Activated T-helper 1 cell treated with anti-CD3 and anti-CD28 coated beads, Interleukin-12 subunit alpha, Interleukin-12 subunit beta, Interleukin-2, Interleukin-4 antibody, amounts not matched to agents 30 ng/mL and 10 ng/mL and 1 ng/mL, durations not matched to agents 14 hours and 24 hours and 36 hours (primary cell): ENCODE measurements at regions not wholly inside any gene's neighbourhood (a gene's known extent, or its start where the extent isn't known, plus 50 kb on each side); places are given as distances from the start of the nearest gene placed in this dataset.

ENCODE experiments used
- DNase-seq: peaks from one replicate; pipeline ENCODE4 v3.0.0; 2021; ENCODE audit warnings: low spot score
- H3K27ac Mint-ChIP-seq: one replicate; pipeline ENCODE4 v1.8.0; 2021; ENCODE audit warnings: mild to moderate bottlenecking, mixed read lengths
- H3K27me3 Mint-ChIP-seq: one replicate; pipeline ENCODE4 v1.8.0; 2022; ENCODE audit warnings: mild to moderate bottlenecking, moderate library complexity, mixed read lengths; ENCODE audit not compliant: insufficient read depth
- H3K36me3 Mint-ChIP-seq: one replicate; pipeline ENCODE4 v1.8.0; 2021; ENCODE audit warnings: low read depth, mixed read lengths
- H3K4me1 Mint-ChIP-seq: one replicate; pipeline ENCODE4 v1.8.0; 2021; ENCODE audit warnings: low read depth, mixed read lengths
- H3K4me3 Mint-ChIP-seq: one replicate; pipeline ENCODE4 v1.8.0; 2021; ENCODE audit warnings: mild to moderate bottlenecking, moderate library complexity, mixed read lengths
- H3K9me3 Mint-ChIP-seq: one replicate; pipeline ENCODE4 v1.8.0; 2021; ENCODE audit warnings: mixed read lengths
- intact Hi-C: fragments of 100-400 bp; cut with micrococcal nuclease; formaldehyde crosslinking; loops from one replicate; pipeline ENCODE4 v1.15.1; 2024

- no peaks in the 10 kb centered on the region for H3K4me1 Mint-ChIP-seq
- DNase-seq = no peak
- no peak overlapping the region for H3K4me3 Mint-ChIP-seq
- H3K27me3 Mint-ChIP-seq = no peaks in the 10 kb centered on the region
- intact Hi-C loops = no loop called here
- H3K27ac Mint-ChIP-seq = no peak overlapping the region
- peaks cover 9% of the 10 kb centered on the region for H3K9me3 Mint-ChIP-seq
- H3K36me3 Mint-ChIP-seq = no peaks in the 10 kb centered on the region
These were observed 1282.0 kb downstream of the PCDH7 start for GRCh38 chr4:32002037-32002747.

GRCh38 chr4:32003548-32003947, 1283.4 kb downstream of the PCDH7 start:
- Mint-ChIP-seq H3K9me3 (no peaks in the 10 kb centered on the region), H3K36me3 (no peaks in the 10 kb centered on the region), H3K27ac (no peak overlapping the region), H3K27me3 (no peaks in the 10 kb centered on the region), H3K4me1 (no peaks in the 10 kb centered on the region), H3K4me3 (no peak overlapping the region)
- DNase-seq = no peak
- intact Hi-C loops = no loop called here

- H3K27ac Mint-ChIP-seq = no peak overlapping the region
- no peaks in the 10 kb centered on the region for H3K4me1 Mint-ChIP-seq
- H3K9me3 Mint-ChIP-seq = peaks cover 12% of the 10 kb centered on the region
- intact Hi-C loops = no loop called here
- H3K4me3 Mint-ChIP-seq = no peak overlapping the region
- H3K27me3 Mint-ChIP-seq = no peaks in the 10 kb centered on the region
- no peaks in the 10 kb centered on the region for H3K36me3 Mint-ChIP-seq
- no peak for DNase-seq
These were observed 1290.1 kb downstream of the PCDH7 start for GRCh38 chr4:32010221-32010620.

- H3K4me1 Mint-ChIP-seq = no peaks in the 10 kb centered on the region
- no peak for DNase-seq
- H3K4me3 Mint-ChIP-seq = no peak overlapping the region
- peaks cover 3% of the 10 kb centered on the region for H3K9me3 Mint-ChIP-seq
- intact Hi-C loops = no loop called here
- no peaks in the 10 kb centered on the region for H3K27me3 Mint-ChIP-seq
- no peak overlapping the region for H3K27ac Mint-ChIP-seq
- no peaks in the 10 kb centered on the region for H3K36me3 Mint-ChIP-seq
These were observed 1301.9 kb downstream of the PCDH7 start for GRCh38 chr4:32022071-32022470.

GRCh38 chr4:32025851-32026459, 1305.8 kb downstream of the PCDH7 start:
- intact Hi-C loops = no loop called here
- H3K36me3 Mint-ChIP-seq = no peaks in the 10 kb centered on the region
- H3K9me3 Mint-ChIP-seq = peaks cover 3% of the 10 kb centered on the region
- H3K4me1 Mint-ChIP-seq = no peaks in the 10 kb centered on the region
- H3K4me3 Mint-ChIP-seq = no peak overlapping the region
- H3K27ac Mint-ChIP-seq = no peak overlapping the region
- no peaks in the 10 kb centered on the region for H3K27me3 Mint-ChIP-seq
- no peak for DNase-seq

- no peak for DNase-seq
- Mint-ChIP-seq H3K27ac (no peak overlapping the region), H3K4me3 (no peak overlapping the region), H3K9me3 (peaks cover 4% of the 10 kb centered on the region), H3K27me3 (no peaks in the 10 kb centered on the region), H3K4me1 (no peaks in the 10 kb centered on the region), H3K36me3 (no peaks in the 10 kb centered on the region)
- intact Hi-C loops = no loop called here
These were observed 1310.2 kb downstream of the PCDH7 start for GRCh38 chr4:32030406-32030805.

GRCh38 chr4:32031026-32031425, 1310.9 kb downstream of the PCDH7 start:
- H3K27me3 Mint-ChIP-seq = no peaks in the 10 kb centered on the region
- no peak overlapping the region for H3K4me3 Mint-ChIP-seq
- H3K36me3 Mint-ChIP-seq = no peaks in the 10 kb centered on the region
- H3K4me1 Mint-ChIP-seq = no peaks in the 10 kb centered on the region
- DNase-seq = no peak
- peaks cover 4% of the 10 kb centered on the region for H3K9me3 Mint-ChIP-seq
- H3K27ac Mint-ChIP-seq = no peak overlapping the region
- intact Hi-C loops = no loop called here

- Mint-ChIP-seq H3K27ac (no peak overlapping the region), H3K4me1 (no peaks in the 10 kb centered on the region), H3K27me3 (no peaks in the 10 kb centered on the region), H3K4me3 (no peak overlapping the region), H3K36me3 (no peaks in the 10 kb centered on the region), H3K9me3 (peaks cover 4% of the 10 kb centered on the region)
- no peak for DNase-seq
- intact Hi-C loops = no loop called here
These were observed 1312.0 kb downstream of the PCDH7 start for GRCh38 chr4:32032136-32032672.

GRCh38 chr4:32037399-32037798, 1317.2 kb downstream of the PCDH7 start:
- no peaks in the 10 kb centered on the region for H3K27me3 Mint-ChIP-seq
- H3K36me3 Mint-ChIP-seq = no peaks in the 10 kb centered on the region
- no peak for DNase-seq
- H3K4me3 Mint-ChIP-seq = no peak overlapping the region
- H3K27ac Mint-ChIP-seq = no peak overlapping the region
- no peaks in the 10 kb centered on the region for H3K4me1 Mint-ChIP-seq
- peaks cover 4% of the 10 kb centered on the region for H3K9me3 Mint-ChIP-seq
- intact Hi-C loops = no loop called here

GRCh38 chr4:32042486-32043247, 1322.5 kb downstream of the PCDH7 start:
- Mint-ChIP-seq H3K27me3 (no peaks in the 10 kb centered on the region), H3K27ac (no peak overlapping the region), H3K36me3 (no peaks in the 10 kb centered on the region), H3K4me1 (no peaks in the 10 kb centered on the region), H3K9me3 (no peaks in the 10 kb centered on the region), H3K4me3 (no peak overlapping the region)
- no peak for DNase-seq
- intact Hi-C loops = no loop called here

- no peaks in the 10 kb centered on the region for H3K27me3 Mint-ChIP-seq
- no peak overlapping the region for H3K27ac Mint-ChIP-seq
- intact Hi-C loops = no loop called here
These were observed 1323.1 kb downstream of the PCDH7 start for GRCh38 chr4:32043248-32043633.

GRCh38 chr4:32061916-32062315, 1341.7 kb downstream of the PCDH7 start:
- H3K27ac Mint-ChIP-seq = no peak overlapping the region
- H3K4me3 Mint-ChIP-seq = no peak overlapping the region
- DNase-seq = no peak
- H3K9me3 Mint-ChIP-seq = peaks cover 4% of the 10 kb centered on the region
- intact Hi-C loops = no loop called here
- H3K36me3 Mint-ChIP-seq = no peaks in the 10 kb centered on the region
- no peaks in the 10 kb centered on the region for H3K4me1 Mint-ChIP-seq
- no peaks in the 10 kb centered on the region for H3K27me3 Mint-ChIP-seq

More at GRCh38 chr4:32043248-32043633, 1323.1 kb downstream of the PCDH7 start:
- Mint-ChIP-seq H3K4me3 (no peak overlapping the region), H3K4me1 (no peaks in the 10 kb centered on the region), H3K9me3 (no peaks in the 10 kb centered on the region), H3K36me3 (no peaks in the 10 kb centered on the region)
- DNase-seq = no peak

- peaks cover 5% of the 10 kb centered on the region for H3K9me3 Mint-ChIP-seq
- DNase-seq = no peak
- H3K27me3 Mint-ChIP-seq = no peaks in the 10 kb centered on the region
- H3K36me3 Mint-ChIP-seq = no peaks in the 10 kb centered on the region
- H3K27ac Mint-ChIP-seq = no peak overlapping the region
- intact Hi-C loops = no loop called here
- H3K4me3 Mint-ChIP-seq = no peak overlapping the region
- no peaks in the 10 kb centered on the region for H3K4me1 Mint-ChIP-seq
These were observed 1353.4 kb downstream of the PCDH7 start for GRCh38 chr4:32073542-32073941.
